Panc1 (cell line): ENCODE measurements at regions not wholly inside any gene's neighbourhood (a gene's known extent, or its start where the extent isn't known, plus 50 kb on each side); places are given as distances from the start of the nearest gene placed in this dataset.

ENCODE experiments used
- ATAC-seq: fragments of 200-7000 bp; cut with Tn5 transposase; 2 replicates; pipeline ENCODE4 v1.9.1; 2020; ENCODE audit warnings: mild to moderate bottlenecking, moderate library complexity
- BruUV-seq: library from RNA; stranded (reverse); fragments of 400-500 nt; replicated peaks from 2 replicates; lab custom pipeline; 2021; lab: Mats Ljungman, UMichigan
- CTCF ChIA-PET: fragments of 300-600 bp; sonication (Branson Sonifier 250); formaldehyde crosslinking; loops from one replicate; lab custom pipeline; 2022; ENCODE audit warnings: antibody characterized with exemption; lab: Charles Lee
- POLR2A ChIA-PET: fragments of 300-600 bp; sonication (Branson Sonifier 250); formaldehyde crosslinking; loops from one replicate; lab custom pipeline; 2022; ENCODE audit warnings: antibody characterized with exemption; lab: Charles Lee
- DNase-seq: peaks from one replicate; pipeline ENCODE4 v3.0.0-alpha.2; 2010; ENCODE audit warnings: low read depth, low spot score
- H3K27ac ChIP-seq: 2 replicates; pipeline ENCODE4 v1.5.1; 2011; ENCODE audit warnings: mild to moderate bottlenecking, low read length, inconsistent platforms
- H3K27me3 ChIP-seq: fragments of 200-500 bp; sonication (Bioruptor generic); 2 replicates; pipeline ENCODE4 v1.6.0; 2014; ENCODE audit warnings: low read length, inconsistent platforms; ENCODE audit not compliant: control insufficient read depth, insufficient read depth
- H3K36me3 ChIP-seq: fragments of 200-500 bp; sonication (Bioruptor generic); 2 replicates; pipeline ENCODE4 v1.5.1; 2014; ENCODE audit warnings: inconsistent platforms, mild to moderate bottlenecking, low read length, moderate library complexity; ENCODE audit not compliant: control insufficient read depth, insufficient read depth
- H3K4me1 ChIP-seq: 2 replicates; pipeline ENCODE4 v1.5.1; 2011; ENCODE audit warnings: inconsistent platforms, mild to moderate bottlenecking, low read length, moderate library complexity; ENCODE audit not compliant: control insufficient read depth, insufficient read depth
- H3K4me3 ChIP-seq, 2 experiments: 2 replicates each; pipeline ENCODE4 v1.5.1; 2011 to 2012; ENCODE audit warnings: low read depth in 2 of 2, low read length in 2 of 2, mild to moderate bottlenecking in 2 of 2, inconsistent platforms in 1 of 2, moderate library complexity in 1 of 2
- H3K9me3 ChIP-seq: fragments of 200-500 bp; sonication (Bioruptor generic); 2 replicates; pipeline ENCODE4 v1.5.1; 2014; ENCODE audit warnings: low read depth, mild to moderate bottlenecking, inconsistent platforms, low read length, moderate library complexity; ENCODE audit not compliant: control insufficient read depth, insufficient read depth
- POLR2AphosphoS5 ChIP-seq: IDR thresholded peaks from 2 replicates; pipeline ENCODE4 v1.6.1; 2012; ENCODE audit warnings: mild to moderate bottlenecking, low read depth, low read length, moderate library complexity
- SIN3A ChIP-seq: IDR thresholded peaks from 2 replicates; pipeline ENCODE4 v1.6.1; 2012; ENCODE audit warnings: low read depth, mild to moderate bottlenecking, low read length, moderate library complexity, borderline replicate concordance; ENCODE audit not compliant: insufficient read depth
- TCF7L2 ChIP-seq: IDR thresholded peaks from 2 replicates; pipeline ENCODE4 v1.6.1; 2011; ENCODE audit warnings: mild to moderate bottlenecking, low read depth, low read length, inconsistent platforms
- in situ Hi-C: cut with HindIII; loops from 2 replicates; pipeline ENCODE4 v1.10.0; 2016; ENCODE audit warnings: low sequenced_read_pairs, low pct_unique_long_range_greater_than_20kb
- intact Hi-C: fragments of 100-400 bp; cut with micrococcal nuclease; formaldehyde crosslinking; loops from one replicate; pipeline ENCODE4 v1.10.0; 2022; ENCODE audit not compliant: unreplicated experiment
- TF ChIP-seq, protein P1 (sequence below), 2 experiments: IDR thresholded peaks; 2 replicates each; pipeline ENCODE4 v1.6.1; 2011 to 2012; ENCODE audit warnings: low read depth in 2 of 2, control low read depth in 1 of 2, low read length in 1 of 2, mild to moderate bottlenecking in 1 of 2, moderate library complexity in 1 of 2; ENCODE audit not compliant: insufficient read depth in 1 of 2
- TF ChIP-seq, protein P2 (sequence below): fragments of 450-650 bp; IDR thresholded peaks from 2 replicates; pipeline ENCODE4 v1.5.1; 2017; ENCODE audit warnings: mild to moderate bottlenecking

DNA sequence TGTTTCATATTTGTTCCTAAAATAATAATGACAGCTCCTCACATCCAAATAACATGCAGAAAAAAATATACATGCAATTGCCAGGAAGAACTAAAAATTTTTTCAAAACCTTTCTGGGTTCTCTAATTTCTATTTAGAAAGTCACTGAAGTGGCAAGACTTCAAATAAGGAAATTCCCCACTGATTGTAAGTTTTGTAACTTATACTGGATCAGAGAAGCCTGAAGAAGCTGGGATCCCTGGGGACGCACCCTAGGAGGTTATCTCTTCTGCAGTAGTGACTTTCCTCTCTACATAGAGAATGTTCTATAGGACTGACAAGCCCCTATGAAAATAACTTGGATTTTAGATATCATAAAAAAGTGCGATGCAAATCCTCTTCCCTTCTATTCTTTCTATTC lies 182.6 kb downstream of the MRPL39 start:
- intact Hi-C loops (loop anchor here (10.0 kb wide), 1 partner anchor 140 kb away; no protein-coding TSS in a partner anchor), in situ Hi-C loops (no loop called here)
- no peaks in the 10 kb centered on the region for H3K9me3 ChIP-seq
- no peaks in the 10 kb centered on the region for H3K27me3 ChIP-seq
- no peak overlapping the region for H3K27ac ChIP-seq
- no peaks in the 10 kb centered on the region for H3K4me1 ChIP-seq
- DNase-seq = no peak
- no peaks in the 10 kb centered on the region for H3K36me3 ChIP-seq
- ChIA-PET CTCF (no interaction called here), POLR2A (no interaction called here)
- BruUV-seq = no TSS peak
- TF ChIP-seq TCF7L2 (no peak), POLR2AphosphoS5 (no peak), SIN3A (no peak)
- TF ChIP-seq, protein P1, sequence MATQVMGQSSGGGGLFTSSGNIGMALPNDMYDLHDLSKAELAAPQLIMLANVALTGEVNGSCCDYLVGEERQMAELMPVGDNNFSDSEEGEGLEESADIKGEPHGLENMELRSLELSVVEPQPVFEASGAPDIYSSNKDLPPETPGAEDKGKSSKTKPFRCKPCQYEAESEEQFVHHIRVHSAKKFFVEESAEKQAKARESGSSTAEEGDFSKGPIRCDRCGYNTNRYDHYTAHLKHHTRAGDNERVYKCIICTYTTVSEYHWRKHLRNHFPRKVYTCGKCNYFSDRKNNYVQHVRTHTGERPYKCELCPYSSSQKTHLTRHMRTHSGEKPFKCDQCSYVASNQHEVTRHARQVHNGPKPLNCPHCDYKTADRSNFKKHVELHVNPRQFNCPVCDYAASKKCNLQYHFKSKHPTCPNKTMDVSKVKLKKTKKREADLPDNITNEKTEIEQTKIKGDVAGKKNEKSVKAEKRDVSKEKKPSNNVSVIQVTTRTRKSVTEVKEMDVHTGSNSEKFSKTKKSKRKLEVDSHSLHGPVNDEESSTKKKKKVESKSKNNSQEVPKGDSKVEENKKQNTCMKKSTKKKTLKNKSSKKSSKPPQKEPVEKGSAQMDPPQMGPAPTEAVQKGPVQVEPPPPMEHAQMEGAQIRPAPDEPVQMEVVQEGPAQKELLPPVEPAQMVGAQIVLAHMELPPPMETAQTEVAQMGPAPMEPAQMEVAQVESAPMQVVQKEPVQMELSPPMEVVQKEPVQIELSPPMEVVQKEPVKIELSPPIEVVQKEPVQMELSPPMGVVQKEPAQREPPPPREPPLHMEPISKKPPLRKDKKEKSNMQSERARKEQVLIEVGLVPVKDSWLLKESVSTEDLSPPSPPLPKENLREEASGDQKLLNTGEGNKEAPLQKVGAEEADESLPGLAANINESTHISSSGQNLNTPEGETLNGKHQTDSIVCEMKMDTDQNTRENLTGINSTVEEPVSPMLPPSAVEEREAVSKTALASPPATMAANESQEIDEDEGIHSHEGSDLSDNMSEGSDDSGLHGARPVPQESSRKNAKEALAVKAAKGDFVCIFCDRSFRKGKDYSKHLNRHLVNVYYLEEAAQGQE (IDR thresholded peaks at IDR 0.05; ENCODE audit: insufficient read depth in 1 of 2, low read depth in 2 of 2, low read length in 1 of 2) = no peak
- TF ChIP-seq, protein P2, sequence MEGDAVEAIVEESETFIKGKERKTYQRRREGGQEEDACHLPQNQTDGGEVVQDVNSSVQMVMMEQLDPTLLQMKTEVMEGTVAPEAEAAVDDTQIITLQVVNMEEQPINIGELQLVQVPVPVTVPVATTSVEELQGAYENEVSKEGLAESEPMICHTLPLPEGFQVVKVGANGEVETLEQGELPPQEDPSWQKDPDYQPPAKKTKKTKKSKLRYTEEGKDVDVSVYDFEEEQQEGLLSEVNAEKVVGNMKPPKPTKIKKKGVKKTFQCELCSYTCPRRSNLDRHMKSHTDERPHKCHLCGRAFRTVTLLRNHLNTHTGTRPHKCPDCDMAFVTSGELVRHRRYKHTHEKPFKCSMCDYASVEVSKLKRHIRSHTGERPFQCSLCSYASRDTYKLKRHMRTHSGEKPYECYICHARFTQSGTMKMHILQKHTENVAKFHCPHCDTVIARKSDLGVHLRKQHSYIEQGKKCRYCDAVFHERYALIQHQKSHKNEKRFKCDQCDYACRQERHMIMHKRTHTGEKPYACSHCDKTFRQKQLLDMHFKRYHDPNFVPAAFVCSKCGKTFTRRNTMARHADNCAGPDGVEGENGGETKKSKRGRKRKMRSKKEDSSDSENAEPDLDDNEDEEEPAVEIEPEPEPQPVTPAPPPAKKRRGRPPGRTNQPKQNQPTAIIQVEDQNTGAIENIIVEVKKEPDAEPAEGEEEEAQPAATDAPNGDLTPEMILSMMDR = no peak
- H3K4me3 ChIP-seq = no peak overlapping the region
- ATAC-seq = no peak

DNA sequence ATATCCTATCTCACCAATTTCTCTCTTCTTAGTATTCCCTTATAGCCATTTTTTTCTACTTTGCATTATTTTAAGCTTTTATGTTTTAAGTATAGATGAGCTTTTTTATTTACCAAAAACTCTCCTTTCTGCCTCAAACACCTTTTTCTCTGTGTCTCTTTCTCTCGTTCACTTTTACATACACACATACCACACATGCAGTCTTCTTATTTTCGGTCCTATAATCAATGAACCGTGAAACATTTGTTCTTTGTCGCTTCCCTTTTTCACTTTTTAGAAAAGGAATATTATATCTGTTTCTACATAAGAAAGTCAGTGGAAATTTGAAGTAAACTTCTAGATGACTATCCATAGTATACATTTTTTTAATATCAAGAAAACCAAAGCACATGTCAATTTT lies 183.2 kb downstream of the MRPL39 start:
- H3K4me1 ChIP-seq = no peaks in the 10 kb centered on the region
- no peak overlapping the region for H3K4me3 ChIP-seq
- no peaks in the 10 kb centered on the region for H3K36me3 ChIP-seq
- no TSS peak for BruUV-seq
- ChIA-PET POLR2A (no interaction called here), CTCF (no interaction called here)
- TF ChIP-seq, protein P2 = no peak
- TF ChIP-seq POLR2AphosphoS5 (no peak), TCF7L2 (no peak), SIN3A (no peak)
- TF ChIP-seq, protein P1 (IDR thresholded peaks at IDR 0.05; ENCODE audit: insufficient read depth in 1 of 2, low read depth in 2 of 2, low read length in 1 of 2) = no peak
- H3K9me3 ChIP-seq = no peaks in the 10 kb centered on the region
- no peak overlapping the region for H3K27ac ChIP-seq
- in situ Hi-C loops = no loop called here
- intact Hi-C loops = loop anchor here (10.0 kb wide), 1 partner anchor 141 kb away; no protein-coding TSS in a partner anchor
- DNase-seq (no peak), ATAC-seq (no peak)
- no peaks in the 10 kb centered on the region for H3K27me3 ChIP-seq
